ENCODE measurements at regions not wholly inside any gene's neighbourhood (a gene's known extent, or its start where the extent isn't known, plus 50 kb on each side); places are given as distances from the start of the nearest gene placed in this dataset.

GRCh38 chr2:145617906-145618305, 1098.0 kb upstream of the ZEB2 start:
- Mint-ChIP-seq H3K27ac (no peak overlapping the region), H3K4me1 (ENCODE audit: low read depth) (no peaks in the 10 kb centered on the region), H3K36me3 (ENCODE audit: low read depth) (no peaks in the 10 kb centered on the region), H3K4me3 (no peak overlapping the region), H3K9me3 (peaks cover 3% of the 10 kb centered on the region), H3K27me3 (no peaks in the 10 kb centered on the region)
- no peaks in the 10 kb centered on the region for H3K36me3 ChIP-seq (ENCODE audit: insufficient read depth, low read length)
- no peak overlapping the region for H3K4me3 ChIP-seq (ENCODE audit: low read length)
- no peak overlapping the region for H3K27ac ChIP-seq (ENCODE audit: low read depth in 1 of 2, low read length in 2 of 2)
- no peaks in the 10 kb centered on the region for H3K27me3 ChIP-seq (ENCODE audit: control insufficient read depth in 1 of 2, insufficient read depth in 2 of 2, low read length in 2 of 2)
- ATAC-seq (ENCODE audit: poor library complexity) (no peak), DNase-seq (no peak)
- H3K9me3 ChIP-seq (ENCODE audit: control insufficient read depth in 1 of 2, insufficient read depth in 1 of 2, low read length in 2 of 2): no peaks in the 10 kb centered on the region
- no peaks in the 10 kb centered on the region for H3K4me1 ChIP-seq (ENCODE audit: insufficient read depth, low read length)
- POLR2A ChIA-PET: no interaction called here
- no peak for TF ChIP-seq CTCF (IDR thresholded peaks at IDR 0.05)
- CTCF ChIA-PET: no interaction called here
- intact Hi-C loops (cut with DNase I, micrococcal nuclease): no loop called here

GRCh38 chr2:145617420-145617819, 1097.5 kb upstream of the ZEB2 start:
- H3K9me3 ChIP-seq (ENCODE audit: control insufficient read depth in 1 of 2, insufficient read depth in 1 of 2, low read length in 2 of 2): no peaks in the 10 kb centered on the region
- no peaks in the 10 kb centered on the region for H3K36me3 Mint-ChIP-seq (ENCODE audit: low read depth)
- H3K4me1 ChIP-seq (ENCODE audit: insufficient read depth, low read length): no peaks in the 10 kb centered on the region
- POLR2A ChIA-PET: no interaction called here
- no peaks in the 10 kb centered on the region for H3K27me3 Mint-ChIP-seq
- ATAC-seq (ENCODE audit: poor library complexity): no peak
- no peak overlapping the region for H3K27ac ChIP-seq (ENCODE audit: low read depth in 1 of 2, low read length in 2 of 2)
- DNase-seq: no peak
- no peak overlapping the region for H3K4me3 Mint-ChIP-seq
- CTCF ChIA-PET: no interaction called here
- no peaks in the 10 kb centered on the region for H3K4me1 Mint-ChIP-seq (ENCODE audit: low read depth)
- no peak for TF ChIP-seq CTCF (IDR thresholded peaks at IDR 0.05)
- H3K9me3 Mint-ChIP-seq: peaks cover 3% of the 10 kb centered on the region
- intact Hi-C loops (cut with DNase I, micrococcal nuclease): no loop called here
- no peak overlapping the region for H3K27ac Mint-ChIP-seq
- H3K4me3 ChIP-seq (ENCODE audit: low read length): no peak overlapping the region
- no peaks in the 10 kb centered on the region for H3K36me3 ChIP-seq (ENCODE audit: insufficient read depth, low read length)
- no peaks in the 10 kb centered on the region for H3K27me3 ChIP-seq (ENCODE audit: control insufficient read depth in 1 of 2, insufficient read depth in 2 of 2, low read length in 2 of 2)

- no peak for ATAC-seq (ENCODE audit: poor library complexity)
- H3K27me3 Mint-ChIP-seq: no peaks in the 10 kb centered on the region
- Histone ChIP-seq H3K27ac (ENCODE audit: low read depth in 1 of 2, low read length in 2 of 2) (no peak overlapping the region), H3K9me3 (ENCODE audit: control insufficient read depth in 1 of 2, insufficient read depth in 1 of 2, low read length in 2 of 2) (no peaks in the 10 kb centered on the region), H3K4me1 (ENCODE audit: insufficient read depth, low read length) (no peaks in the 10 kb centered on the region), H3K4me3 (ENCODE audit: low read length) (no peak overlapping the region), H3K27me3 (ENCODE audit: control insufficient read depth in 1 of 2, insufficient read depth in 2 of 2, low read length in 2 of 2) (no peaks in the 10 kb centered on the region), H3K36me3 (ENCODE audit: insufficient read depth, low read length) (no peaks in the 10 kb centered on the region)
- POLR2A ChIA-PET: no interaction called here
- no peak overlapping the region for H3K4me3 Mint-ChIP-seq
- intact Hi-C loops (cut with DNase I, micrococcal nuclease): no loop called here
- no peak for TF ChIP-seq CTCF (IDR thresholded peaks at IDR 0.05)
- no peak for DNase-seq
- CTCF ChIA-PET: no interaction called here
- H3K4me1 Mint-ChIP-seq (ENCODE audit: low read depth): no peaks in the 10 kb centered on the region
- no peak overlapping the region for H3K27ac Mint-ChIP-seq
- peaks cover 3% of the 10 kb centered on the region for H3K9me3 Mint-ChIP-seq
- no peaks in the 10 kb centered on the region for H3K36me3 Mint-ChIP-seq (ENCODE audit: low read depth)
Measured at GRCh38 chr2:145615626-145616025, 1095.7 kb upstream of the ZEB2 start.
